ENCODE measurements at regions not wholly inside any gene's neighbourhood (a gene's known extent, or its start where the extent isn't known, plus 50 kb on each side); places are given as distances from the start of the nearest gene placed in this dataset.

GRCh38 chr13:27721681-27722080, 70.6 kb upstream of the GSX1 start:
- no peak for DNase-seq (ENCODE audit: low spot score)
- TF ChIP-seq CTCF (IDR thresholded peaks at IDR 0.05; ENCODE audit: extremely low read depth, insufficient read depth, missing control alignments), result no peak
- in situ Hi-C loops (cut with MboI; ENCODE audit: low pct_unique_long_range_greater_than_20kb, low sequenced_read_pairs, unreplicated experiment), result no loop called here

DNA sequence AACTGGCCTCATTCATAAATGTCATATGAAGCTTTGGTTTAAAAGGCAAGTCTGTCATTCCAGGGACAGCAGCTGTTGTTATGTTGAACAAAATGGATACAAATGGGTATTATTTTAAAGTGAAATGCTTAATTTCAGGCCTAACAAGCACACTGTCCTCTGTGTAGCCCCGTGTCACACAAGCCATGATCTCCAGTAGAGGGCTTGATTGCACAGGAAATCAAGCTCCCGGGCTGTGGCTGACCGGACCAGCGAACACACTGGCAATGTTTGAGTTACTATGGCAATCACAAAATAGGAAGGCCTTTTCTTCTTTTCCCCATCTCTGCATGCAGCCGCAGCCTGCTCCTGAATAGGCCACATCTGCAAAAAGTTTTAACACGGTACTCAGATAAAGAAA, 64.0 kb upstream of the GSX1 start:
- TF ChIP-seq CTCF (IDR thresholded peaks at IDR 0.05; ENCODE audit: extremely low read depth, insufficient read depth, missing control alignments), result no peak
- DNase-seq (ENCODE audit: low spot score), result no peak
- in situ Hi-C loops (cut with MboI; ENCODE audit: low pct_unique_long_range_greater_than_20kb, low sequenced_read_pairs, unreplicated experiment), result no loop called here

DNA sequence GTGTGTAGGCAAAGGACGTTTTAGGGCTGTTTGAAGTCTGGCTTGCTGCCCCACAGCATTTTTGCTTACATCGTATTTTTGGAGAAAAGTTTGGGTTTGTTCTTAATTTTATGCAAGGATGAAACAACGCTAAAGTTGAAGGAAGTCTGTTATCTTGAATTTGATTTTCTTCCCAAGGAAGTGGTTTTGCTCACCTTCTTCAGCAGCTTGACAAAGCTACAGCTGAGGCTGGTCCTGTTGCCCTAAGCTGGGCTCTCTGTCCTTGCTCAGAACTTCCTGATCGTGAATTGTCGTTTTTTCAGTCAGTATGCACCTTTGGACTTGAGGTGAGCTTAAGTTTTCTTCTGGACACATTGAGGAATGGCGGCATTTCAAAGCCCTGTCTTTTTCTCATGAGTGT, 62.1 kb upstream of the GSX1 start:
- no peak for DNase-seq (ENCODE audit: low spot score)
- in situ Hi-C loops (cut with MboI; ENCODE audit: low pct_unique_long_range_greater_than_20kb, low sequenced_read_pairs, unreplicated experiment), result no loop called here
- no peak for TF ChIP-seq CTCF (IDR thresholded peaks at IDR 0.05; ENCODE audit: extremely low read depth, insufficient read depth, missing control alignments)

Measured in GM13977 (cell line).